SK-N-MC (cell line): ENCODE measurements at regions not wholly inside any gene's neighbourhood (a gene's known extent, or its start where the extent isn't known, plus 50 kb on each side); places are given as distances from the start of the nearest gene placed in this dataset.

ENCODE experiments used
- EZH2 ChIP-seq: fragments of 200-600 bp; sonication (generic); IDR thresholded peaks from one replicate; pipeline ENCODE4 v1.6.1; 2017; ENCODE audit warnings: antibody characterized with exemption
- FOXP2 ChIP-seq: optimal IDR thresholded peaks from 2 replicates; pipeline ENCODE3; 2011; ENCODE audit warnings: mild to moderate bottlenecking, moderate library complexity; ENCODE audit not compliant: insufficient read depth; ENCODE audit errors: extremely low read length, control extremely low read depth
- POLR2AphosphoS5 ChIP-seq: IDR thresholded peaks from 2 replicates; pipeline ENCODE4 v1.6.1; 2012; ENCODE audit warnings: mild to moderate bottlenecking, low read depth, low read length, borderline replicate concordance

- TF ChIP-seq EZH2 (no peak), POLR2AphosphoS5 (no peak), FOXP2 (no peak)
Observed at GRCh38 chr12:60096727-60097126, 500.9 kb downstream of the SLC16A7 start.
